GM12878 (cell line): ENCODE measurements at regions not wholly inside any gene's neighbourhood (a gene's known extent, or its start where the extent isn't known, plus 50 kb on each side); places are given as distances from the start of the nearest gene placed in this dataset.

ENCODE experiments used
- ATAC-seq: fragments of 200-7000 bp; cut with Tn5 transposase; 3 replicates; pipeline ENCODE4 v1.9.1; 2020; ENCODE audit warnings: mild to moderate bottlenecking, moderate library complexity
- BruUV-seq: library from RNA; stranded (reverse); fragments of 400-500 nt; replicated peaks from 2 replicates; lab custom pipeline; 2021; lab: Mats Ljungman, UMichigan
- CTCF ChIA-PET: fragments of 300-600 bp; sonication (Branson Sonifier 250); formaldehyde crosslinking; extraction: SDS; loops from one replicate; lab custom pipeline; 2021; ENCODE audit warnings: inconsistent platforms; lab: Yijun Ruan, JAX
- POLR2A ChIA-PET: fragments of 350-600 bp; formaldehyde crosslinking; extraction: SDS; loops from one replicate; lab custom pipeline; 2021; ENCODE audit warnings: inconsistent platforms; lab: Charles Lee
- RAD21 ChIA-PET: fragments of 300-600 bp; sonication (Branson Sonifier 250); formaldehyde crosslinking; loops from one replicate; lab custom pipeline; 2023; ENCODE audit warnings: antibody characterized with exemption; ENCODE audit not compliant: unreplicated experiment; lab: Charles Lee
- SMC1A ChIA-PET: fragments of 300-600 bp; sonication (Branson Sonifier 250); formaldehyde crosslinking; loops from one replicate; lab custom pipeline; 2023; ENCODE audit not compliant: unreplicated experiment, uncharacterized antibody; lab: Charles Lee
- DNase-seq: peaks from one replicate; pipeline ENCODE4 v3.0.0-alpha.2; 2011; ENCODE audit warnings: low read depth, low spot score
- FAIRE-seq: peaks from 3 replicates; lab custom pipeline; 2011; peaks lifted over from hg19 to GRCh38; lab: Jason Lieb, UNC
- H2AFZ ChIP-seq: 2 replicates; pipeline ENCODE4 v1.6.0; 2011; ENCODE audit warnings: low read depth, low read length, control low read depth; ENCODE audit not compliant: control insufficient read depth
- H3K27ac ChIP-seq: 2 replicates; pipeline ENCODE4 v1.5.1; 2011; ENCODE audit warnings: control low read depth; ENCODE audit not compliant: control insufficient read depth, insufficient read depth
- H3K27me3 ChIP-seq, 2 experiments: replicated peaks in 1 of 2; 2 replicates each; pipeline versions ENCODE4 v1.6.0 to v1.6.1; 2011; ENCODE audit warnings: low read length in 1 of 2; ENCODE audit not compliant: control insufficient read depth in 2 of 2, insufficient read depth in 2 of 2
- H3K36me3 ChIP-seq, 2 experiments: 2 replicates each; pipeline ENCODE4 v1.5.1; 2011; ENCODE audit warnings: low read length in 1 of 2; ENCODE audit not compliant: control insufficient read depth in 2 of 2, insufficient read depth in 2 of 2
- H3K4me1 ChIP-seq: 2 replicates; pipeline ENCODE4 v1.6.1; 2011; ENCODE audit warnings: mild to moderate bottlenecking, low read length, moderate library complexity, mixed read lengths; ENCODE audit not compliant: control insufficient read depth, insufficient read depth
- H3K4me2 ChIP-seq: 2 replicates; pipeline ENCODE4 v1.6.0; 2011; ENCODE audit warnings: control low read depth; ENCODE audit not compliant: control insufficient read depth, insufficient read depth
- H3K4me3 ChIP-seq: fragments of 200-600 bp; sonication (generic); 2 replicates; pipeline ENCODE4 v1.5.1; 2016
- H3K79me2 ChIP-seq: 2 replicates; pipeline ENCODE4 v1.6.0; 2011; ENCODE audit warnings: low read length; ENCODE audit not compliant: control insufficient read depth, insufficient read depth
- H3K9ac ChIP-seq: 2 replicates; pipeline ENCODE4 v1.8.0; 2011; ENCODE audit warnings: low read length, control low read depth, mixed read lengths; ENCODE audit not compliant: control insufficient read depth, insufficient read depth
- H3K9me3 ChIP-seq: replicated peaks from 3 replicates; pipeline ENCODE4 v1.5.1; 2011; ENCODE audit warnings: mild to moderate bottlenecking, low read length; ENCODE audit not compliant: control insufficient read depth, insufficient read depth
- H4K20me1 ChIP-seq: 2 replicates; pipeline ENCODE4 v1.6.0; 2011; ENCODE audit not compliant: control insufficient read depth, insufficient read depth
- BRCA1 ChIP-seq: IDR thresholded peaks from 2 replicates; pipeline ENCODE4 v1.6.1; 2011; ENCODE audit warnings: low read depth, low read length, improper control_type of control experiment
- HDAC2 ChIP-seq: fragments of 200-600 bp; sonication (generic); IDR thresholded peaks from 2 replicates; pipeline ENCODE4 v1.6.1; 2017
- MYB ChIP-seq: fragments of 150-350 bp; IDR thresholded peaks from 2 replicates; pipeline ENCODE4 v1.6.1; 2014; ENCODE audit warnings: mild to moderate bottlenecking, low read depth, low read length, borderline replicate concordance
- REST ChIP-seq: IDR thresholded peaks from 2 replicates; pipeline ENCODE4 v1.6.1; 2012; ENCODE audit warnings: mild to moderate bottlenecking, low read depth, low read length
- SMAD1 ChIP-seq: fragments of 450-650 bp; IDR thresholded peaks from 2 replicates; pipeline ENCODE4 v1.6.1; 2018; ENCODE audit warnings: mild to moderate bottlenecking, low read depth; ENCODE audit not compliant: partially characterized antibody
- YBX1 ChIP-seq: fragments of 450-650 bp; IDR thresholded peaks from 2 replicates; pipeline ENCODE4 v1.6.1; 2016; ENCODE audit warnings: antibody characterized with exemption
- WGBS: methylation state at CpG from one replicate; pipeline ENCODE4 v1.1.6; 2016; ENCODE audit warnings: low lambda C conversion rate; ENCODE audit not compliant: insufficient replicate concordance, insufficient coverage; ENCODE audit errors: missing lambda C conversion rate; 5-methylcytosine and 5-hydroxymethylcytosine counted together
- in situ Hi-C: fragments of 300-500 bp; cut with MboI; formaldehyde crosslinking; loops from 9 replicates; pipeline ENCODE4 v1.14.3; 2018; ENCODE audit warnings: mixed read lengths
- intact Hi-C: fragments of 100-400 bp; cut with micrococcal nuclease; formaldehyde crosslinking; loops from one replicate; pipeline ENCODE4 v1.14.2; 2022; ENCODE audit not compliant: unreplicated experiment
- TF ChIP-seq, protein P1 (sequence below): fragments of 450-650 bp; IDR thresholded peaks from 2 replicates; pipeline ENCODE4 v1.6.1; 2017; ENCODE audit warnings: mild to moderate bottlenecking, low read depth, inconsistent platforms; ENCODE audit not compliant: poor library complexity, severe bottlenecking

- H3K4me3 ChIP-seq = no peak overlapping the region
- ChIA-PET POLR2A (no interaction called here), CTCF (interaction anchor here (1.2 kb wide), 1 partner anchor 32 kb away, joined by 3 read pairs; no protein-coding TSS in a partner anchor), SMC1A (no interaction called here), RAD21 (no interaction called here)
- no peak overlapping the region for H3K9ac ChIP-seq
- in situ Hi-C loops (no loop called here), intact Hi-C loops (no loop called here)
- 11% methylated on average over 3 of the region's 3 CpGs for WGBS
- FAIRE-seq = no peak
- H3K36me3 ChIP-seq = no peaks in the 10 kb centered on the region
- no peaks in the 10 kb centered on the region for H4K20me1 ChIP-seq
- no peaks in the 10 kb centered on the region for H3K4me1 ChIP-seq
- TF ChIP-seq REST = no peak
- no peak for TF ChIP-seq SMAD1
- no peak for TF ChIP-seq HDAC2
- no peak for TF ChIP-seq MYB
- TF ChIP-seq, protein P1, sequence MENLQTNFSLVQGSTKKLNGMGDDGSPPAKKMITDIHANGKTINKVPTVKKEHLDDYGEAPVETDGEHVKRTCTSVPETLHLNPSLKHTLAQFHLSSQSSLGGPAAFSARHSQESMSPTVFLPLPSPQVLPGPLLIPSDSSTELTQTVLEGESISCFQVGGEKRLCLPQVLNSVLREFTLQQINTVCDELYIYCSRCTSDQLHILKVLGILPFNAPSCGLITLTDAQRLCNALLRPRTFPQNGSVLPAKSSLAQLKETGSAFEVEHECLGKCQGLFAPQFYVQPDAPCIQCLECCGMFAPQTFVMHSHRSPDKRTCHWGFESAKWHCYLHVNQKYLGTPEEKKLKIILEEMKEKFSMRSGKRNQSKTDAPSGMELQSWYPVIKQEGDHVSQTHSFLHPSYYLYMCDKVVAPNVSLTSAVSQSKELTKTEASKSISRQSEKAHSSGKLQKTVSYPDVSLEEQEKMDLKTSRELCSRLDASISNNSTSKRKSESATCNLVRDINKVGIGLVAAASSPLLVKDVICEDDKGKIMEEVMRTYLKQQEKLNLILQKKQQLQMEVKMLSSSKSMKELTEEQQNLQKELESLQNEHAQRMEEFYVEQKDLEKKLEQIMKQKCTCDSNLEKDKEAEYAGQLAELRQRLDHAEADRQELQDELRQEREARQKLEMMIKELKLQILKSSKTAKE = no peak
- TF ChIP-seq YBX1 = no peak
- no peak for TF ChIP-seq BRCA1
- DNase-seq = no peak
- no peak overlapping the region for H3K4me2 ChIP-seq
- BruUV-seq = no TSS peak
- no peak overlapping the region for H2AFZ ChIP-seq
- H3K9me3 ChIP-seq = no peaks in the 10 kb centered on the region
- ATAC-seq = no peak
- no peak overlapping the region for H3K27ac ChIP-seq
- no peaks in the 10 kb centered on the region for H3K79me2 ChIP-seq
- H3K27me3 ChIP-seq = no peaks in the 10 kb centered on the region
Observed at GRCh38 chrX:6898371-6898770, 249.1 kb upstream of the STS start.
